H1 (cell line): ENCODE measurements at regions not wholly inside any gene's neighbourhood (a gene's known extent, or its start where the extent isn't known, plus 50 kb on each side); places are given as distances from the start of the nearest gene placed in this dataset.
"Not testable (repeated sequence)": the region's sequence is repeated elsewhere in the genome, so short reads cannot be mapped to it uniquely, and the experiment has no call there.

ENCODE experiments used
- CTCF ChIA-PET: fragments of 300-600 bp; sonication (Branson Sonifier 250); formaldehyde crosslinking; loops from one replicate; lab custom pipeline; 2021; ENCODE audit not compliant: partially characterized antibody; lab: Charles Lee
- POLR2A ChIA-PET: fragments of 300-600 bp; sonication (Branson Sonifier 250); formaldehyde crosslinking; loops from one replicate; lab custom pipeline; 2021; ENCODE audit warnings: inconsistent platforms; ENCODE audit not compliant: partially characterized antibody; lab: Charles Lee
- DNase-seq, 2 experiments: peaks; one replicate each; pipeline versions ENCODE4 v3.0.0 to v3.0.0-alpha.2; 2010 to 2022; ENCODE audit warnings: low spot score in 2 of 2, low read depth in 1 of 2, mixed read lengths in 1 of 2
- FAIRE-seq: peaks from 2 replicates; lab custom pipeline; 2011; peaks lifted over from hg19 to GRCh38; lab: Jason Lieb, UNC
- H2AFZ ChIP-seq: 2 replicates; pipeline ENCODE4 v1.8.1; 2012; ENCODE audit warnings: low read length, inconsistent platforms
- H2AK5ac ChIP-seq: 2 replicates; pipeline ENCODE4 v1.6.1; 2013; ENCODE audit warnings: low read depth, low read length
- H2BK120ac ChIP-seq: replicated peaks from 2 replicates; pipeline ENCODE3; 2013; ENCODE audit warnings: low read depth, low read length, inconsistent platforms
- H2BK12ac ChIP-seq: 2 replicates; pipeline ENCODE4 v1.6.1; 2013; ENCODE audit warnings: low read depth, low read length
- H2BK15ac ChIP-seq: 2 replicates; pipeline ENCODE4 v1.6.1; 2013; ENCODE audit warnings: low read length
- H2BK20ac ChIP-seq: 2 replicates; pipeline ENCODE4 v1.6.1; 2013; ENCODE audit warnings: low read length
- H2BK5ac ChIP-seq: 2 replicates; pipeline ENCODE4 v1.6.1; 2013; ENCODE audit warnings: low read depth, low read length
- H3K14ac ChIP-seq: 2 replicates; pipeline ENCODE4 v1.6.1; 2013; ENCODE audit warnings: inconsistent platforms; ENCODE audit not compliant: insufficient read length
- H3K18ac ChIP-seq: 2 replicates; pipeline ENCODE4 v1.6.1; 2013; ENCODE audit warnings: low read length; ENCODE audit errors: extremely low read depth
- H3K23ac ChIP-seq: 2 replicates; pipeline ENCODE4 v1.6.1; 2013; ENCODE audit warnings: inconsistent platforms; ENCODE audit not compliant: insufficient read length
- H3K23me2 ChIP-seq: 2 replicates; pipeline ENCODE4 v1.6.1; 2013; ENCODE audit warnings: low read depth, low read length
- H3K27ac ChIP-seq: 2 replicates; pipeline ENCODE4 v1.6.1; 2011; ENCODE audit warnings: low read depth, low read length, inconsistent platforms
- H3K27me3 ChIP-seq, 4 experiments: replicated peaks in 1 of 4; 1 replicate in 1 of 4; 2 replicates in 3 of 4; pipeline versions ENCODE4 v1.6.1 to v1.8.1; 2011 to 2013; ENCODE audit warnings: low read length in 3 of 4, mild to moderate bottlenecking in 3 of 4, inconsistent platforms in 2 of 4, mixed read lengths in 2 of 4, moderate library complexity in 1 of 4; ENCODE audit not compliant: control insufficient read depth in 3 of 4, insufficient read depth in 3 of 4; ENCODE audit errors: extremely low read depth in 1 of 4
- H3K36me3 ChIP-seq, 4 experiments: 2 replicates each; pipeline versions ENCODE4 v1.6.1 to v1.8.1; 2011 to 2013; ENCODE audit warnings: mild to moderate bottlenecking in 4 of 4, low read length in 3 of 4, moderate library complexity in 2 of 4, control low read depth in 1 of 4, inconsistent platforms in 1 of 4; ENCODE audit not compliant: insufficient read depth in 4 of 4, control insufficient read depth in 2 of 4
- H3K4ac ChIP-seq: replicated peaks from 2 replicates; pipeline ENCODE3; 2013; ENCODE audit warnings: low read length, low read depth, mixed read lengths, inconsistent platforms; ENCODE audit not compliant: insufficient read length
- H3K4me1 ChIP-seq, 4 experiments: replicated peaks in 1 of 4; 1 replicate in 1 of 4; 2 replicates in 3 of 4; pipeline versions ENCODE4 v1.6.1 to v1.8.1; 2011 to 2013; ENCODE audit warnings: low read length in 3 of 4, inconsistent platforms in 2 of 4, mixed read lengths in 1 of 4; ENCODE audit not compliant: insufficient read depth in 4 of 4, control insufficient read depth in 3 of 4
- H3K4me2 ChIP-seq, 2 experiments: 2 replicates each; pipeline versions ENCODE4 v1.6.1 to v1.8.1; 2011 to 2013; ENCODE audit warnings: low read depth in 2 of 2, low read length in 2 of 2, control low read depth in 1 of 2, inconsistent platforms in 1 of 2, mild to moderate bottlenecking in 1 of 2; ENCODE audit not compliant: insufficient read depth in 1 of 2
- H3K4me3 ChIP-seq, 4 experiments: fragments of 200-600, 300-600 bp in 1 of 4; sonication (generic), shearing (Covaris generic), sonication (Bioruptor Twin) in 1 of 4; 2 replicates each; pipeline versions ENCODE4 v1.5.1 to v1.8.1; 2011 to 2016; ENCODE audit warnings: low read length in 4 of 4, low read depth in 3 of 4, control low read depth in 2 of 4, inconsistent platforms in 2 of 4, mild to moderate bottlenecking in 2 of 4, mixed read lengths in 1 of 4, moderate library complexity in 1 of 4; ENCODE audit not compliant: insufficient read depth in 2 of 4; ENCODE audit errors: extremely low read depth in 1 of 4
- H3K56ac ChIP-seq: replicated peaks from 2 replicates; pipeline ENCODE3; 2013; ENCODE audit warnings: low read depth, mild to moderate bottlenecking, mixed read lengths, low read length, inconsistent platforms; ENCODE audit not compliant: insufficient read length
- H3K79me1 ChIP-seq: 2 replicates; pipeline ENCODE4 v1.6.1; 2013; ENCODE audit warnings: low read depth, low read length, control low read depth
- H3K79me2 ChIP-seq, 2 experiments: 2 replicates each; pipeline versions ENCODE4 v1.6.1 to v1.8.1; 2012 to 2013; ENCODE audit warnings: low read length in 2 of 2, mild to moderate bottlenecking in 2 of 2, inconsistent platforms in 1 of 2; ENCODE audit not compliant: insufficient read depth in 2 of 2, control insufficient read depth in 1 of 2
- H3K9ac ChIP-seq, 4 experiments: replicated peaks in 1 of 4; 1 replicate in 1 of 4; 2 replicates in 3 of 4; pipeline versions ENCODE4 v1.6.1 to v1.8.1; 2011 to 2013; ENCODE audit warnings: low read depth in 3 of 4, low read length in 3 of 4, control low read depth in 2 of 4, mild to moderate bottlenecking in 2 of 4, moderate library complexity in 2 of 4, inconsistent platforms in 1 of 4; ENCODE audit errors: extremely low read depth in 1 of 4
- H3K9me3 ChIP-seq, 2 experiments: 2 replicates each; pipeline versions ENCODE4 v1.6.1 to v1.8.1; 2012 to 2013; ENCODE audit warnings: mild to moderate bottlenecking in 2 of 2, moderate library complexity in 2 of 2, control low read depth in 1 of 2, inconsistent platforms in 1 of 2, low read depth in 1 of 2, low read length in 1 of 2, mixed read lengths in 1 of 2; ENCODE audit not compliant: insufficient read depth in 2 of 2
- H4K20me1 ChIP-seq, 2 experiments: replicated peaks in 1 of 2; 2 replicates each; pipeline versions ENCODE3 to v1.8.1; 2011 to 2013; ENCODE audit warnings: inconsistent platforms in 2 of 2, low read length in 2 of 2, mild to moderate bottlenecking in 1 of 2; ENCODE audit not compliant: insufficient read depth in 2 of 2, control insufficient read depth in 1 of 2
- H4K5ac ChIP-seq: 2 replicates; pipeline ENCODE4 v1.6.1; 2013; ENCODE audit warnings: low read length, low read depth, mixed read lengths, inconsistent platforms; ENCODE audit not compliant: insufficient read length
- H4K8ac ChIP-seq: 2 replicates; pipeline ENCODE4 v1.8.0; 2013; ENCODE audit warnings: mild to moderate bottlenecking, moderate library complexity, low read length, inconsistent platforms; ENCODE audit not compliant: insufficient read depth; ENCODE audit errors: extremely low read depth
- H4K91ac ChIP-seq: replicated peaks from 2 replicates; pipeline ENCODE3; 2013; ENCODE audit warnings: low read length, mixed read lengths, inconsistent platforms; ENCODE audit not compliant: insufficient read length

- H2BK15ac ChIP-seq, H3K79me1 ChIP-seq, H2BK5ac ChIP-seq, H3K27me3 ChIP-seq, H3K4me2 ChIP-seq, H3K36me3 ChIP-seq, H4K5ac ChIP-seq, H3K18ac ChIP-seq, H4K20me1 ChIP-seq, H3K4me1 ChIP-seq, H3K56ac ChIP-seq, H3K9ac ChIP-seq, DNase-seq, H3K23me2 ChIP-seq, H2AFZ ChIP-seq, FAIRE-seq, H3K4ac ChIP-seq, H3K27ac ChIP-seq, H2AK5ac ChIP-seq, H2BK120ac ChIP-seq, POLR2A ChIA-PET, H3K79me2 ChIP-seq, H4K8ac ChIP-seq, H4K91ac ChIP-seq, H2BK12ac ChIP-seq, CTCF ChIA-PET, H2BK20ac ChIP-seq, H3K14ac ChIP-seq, H3K4me3 ChIP-seq, H3K23ac ChIP-seq: not testable (repeated sequence)
- peaks cover 22 to 25% of the 10 kb centered on the region in 2 experiments for H3K9me3 ChIP-seq
Measured at GRCh38 chr7:45289611-45290010, 132.0 kb downstream of the RAMP3 start.
